ENCODE measurements at regions not wholly inside any gene's neighbourhood (a gene's known extent, or its start where the extent isn't known, plus 50 kb on each side); places are given as distances from the start of the nearest gene placed in this dataset.

DNA sequence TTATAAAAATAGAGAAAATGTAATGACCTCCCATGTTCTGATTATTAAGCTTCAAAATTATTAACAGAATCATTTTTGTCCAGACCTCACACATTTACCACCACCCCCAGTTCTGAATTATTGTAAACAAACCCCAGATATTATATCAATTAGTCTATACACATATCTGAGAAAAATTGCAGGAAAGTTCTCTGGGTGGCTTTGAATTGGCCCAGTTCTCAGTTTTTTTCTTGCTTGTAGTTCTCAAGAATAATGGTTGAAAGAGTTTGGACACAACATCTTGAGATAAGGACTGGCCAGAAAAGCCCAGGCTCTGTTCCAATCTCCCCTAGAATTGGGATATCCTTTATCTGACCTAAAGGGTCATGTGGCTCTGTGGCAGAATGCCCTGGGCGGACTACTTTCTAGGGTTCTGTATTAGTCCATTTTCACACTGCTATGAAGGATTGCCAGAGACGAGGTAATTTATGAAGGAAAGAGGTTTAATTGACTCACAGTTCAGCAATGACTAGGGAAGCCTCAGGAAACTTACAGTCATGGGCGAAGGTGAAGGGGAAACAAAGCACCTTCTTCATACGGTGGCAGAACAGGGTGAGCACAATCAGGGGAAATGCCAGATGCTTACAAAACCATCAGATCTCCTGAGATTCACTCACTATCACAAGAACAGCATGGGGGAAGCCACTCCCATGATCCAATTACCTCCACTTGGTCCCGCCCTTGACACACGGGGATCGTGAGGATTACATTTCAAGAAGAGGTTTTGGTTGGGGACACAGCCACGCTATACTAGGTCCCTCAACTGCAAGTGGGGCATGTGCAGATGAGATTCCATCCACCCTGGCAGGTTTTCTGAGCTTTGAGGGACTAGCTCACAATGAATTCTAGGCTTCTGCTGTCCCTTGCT, 1504.6 kb upstream of the FLRT2 start (continued):
- TF ChIP-seq, protein P1, sequence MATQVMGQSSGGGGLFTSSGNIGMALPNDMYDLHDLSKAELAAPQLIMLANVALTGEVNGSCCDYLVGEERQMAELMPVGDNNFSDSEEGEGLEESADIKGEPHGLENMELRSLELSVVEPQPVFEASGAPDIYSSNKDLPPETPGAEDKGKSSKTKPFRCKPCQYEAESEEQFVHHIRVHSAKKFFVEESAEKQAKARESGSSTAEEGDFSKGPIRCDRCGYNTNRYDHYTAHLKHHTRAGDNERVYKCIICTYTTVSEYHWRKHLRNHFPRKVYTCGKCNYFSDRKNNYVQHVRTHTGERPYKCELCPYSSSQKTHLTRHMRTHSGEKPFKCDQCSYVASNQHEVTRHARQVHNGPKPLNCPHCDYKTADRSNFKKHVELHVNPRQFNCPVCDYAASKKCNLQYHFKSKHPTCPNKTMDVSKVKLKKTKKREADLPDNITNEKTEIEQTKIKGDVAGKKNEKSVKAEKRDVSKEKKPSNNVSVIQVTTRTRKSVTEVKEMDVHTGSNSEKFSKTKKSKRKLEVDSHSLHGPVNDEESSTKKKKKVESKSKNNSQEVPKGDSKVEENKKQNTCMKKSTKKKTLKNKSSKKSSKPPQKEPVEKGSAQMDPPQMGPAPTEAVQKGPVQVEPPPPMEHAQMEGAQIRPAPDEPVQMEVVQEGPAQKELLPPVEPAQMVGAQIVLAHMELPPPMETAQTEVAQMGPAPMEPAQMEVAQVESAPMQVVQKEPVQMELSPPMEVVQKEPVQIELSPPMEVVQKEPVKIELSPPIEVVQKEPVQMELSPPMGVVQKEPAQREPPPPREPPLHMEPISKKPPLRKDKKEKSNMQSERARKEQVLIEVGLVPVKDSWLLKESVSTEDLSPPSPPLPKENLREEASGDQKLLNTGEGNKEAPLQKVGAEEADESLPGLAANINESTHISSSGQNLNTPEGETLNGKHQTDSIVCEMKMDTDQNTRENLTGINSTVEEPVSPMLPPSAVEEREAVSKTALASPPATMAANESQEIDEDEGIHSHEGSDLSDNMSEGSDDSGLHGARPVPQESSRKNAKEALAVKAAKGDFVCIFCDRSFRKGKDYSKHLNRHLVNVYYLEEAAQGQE (IDR thresholded peaks at IDR 0.05; ENCODE audit: unreplicated experiment): no peak
- no peak for TF ChIP-seq EZH2 (IDR thresholded peaks at IDR 0.05; ENCODE audit: low read depth, unreplicated experiment)
- TF ChIP-seq, protein P2, sequence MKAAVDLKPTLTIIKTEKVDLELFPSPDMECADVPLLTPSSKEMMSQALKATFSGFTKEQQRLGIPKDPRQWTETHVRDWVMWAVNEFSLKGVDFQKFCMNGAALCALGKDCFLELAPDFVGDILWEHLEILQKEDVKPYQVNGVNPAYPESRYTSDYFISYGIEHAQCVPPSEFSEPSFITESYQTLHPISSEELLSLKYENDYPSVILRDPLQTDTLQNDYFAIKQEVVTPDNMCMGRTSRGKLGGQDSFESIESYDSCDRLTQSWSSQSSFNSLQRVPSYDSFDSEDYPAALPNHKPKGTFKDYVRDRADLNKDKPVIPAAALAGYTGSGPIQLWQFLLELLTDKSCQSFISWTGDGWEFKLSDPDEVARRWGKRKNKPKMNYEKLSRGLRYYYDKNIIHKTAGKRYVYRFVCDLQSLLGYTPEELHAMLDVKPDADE (IDR thresholded peaks at IDR 0.05): no peak

GRCh38 chr14:84027351-84027750, 1502.6 kb upstream of the FLRT2 start:
- Mint-ChIP-seq H3K27me3 (ENCODE audit: insufficient read depth, low read depth, poor library complexity) (no peaks in the 10 kb centered on the region), H3K36me3 (ENCODE audit: low read depth) (peaks cover under 1% of the 10 kb centered on the region), H3K4me1 (peaks cover 3% of the 10 kb centered on the region; the same call in 1 of the 3 replicates), H3K4me3 (no peak overlapping the region), H3K27ac (no peak overlapping the region), H3K9me3 (peaks cover 6% of the 10 kb centered on the region)
- Histone ChIP-seq H3F3A (replicated peaks; ENCODE audit: low read depth) (no peaks in the 10 kb centered on the region), H3K4me2 (no peak overlapping the region), H3K4me1 (ENCODE audit: insufficient read depth) (no peaks in the 10 kb centered on the region), H2AFZ (no peak overlapping the region), H4K20me1 (replicated peaks; ENCODE audit: insufficient read depth) (no peaks in the 10 kb centered on the region), H3K9me2 (ENCODE audit: insufficient read depth) (0 out of 2 replicates have a peak, but pooled peaks cover 9% of the 10 kb centered on the region), H3K4me3 (no peak overlapping the region), H3K79me2 (replicated peaks; ENCODE audit: insufficient read depth) (no peaks in the 10 kb centered on the region), H3K27me3 (ENCODE audit: insufficient read depth) (no peaks in the 10 kb centered on the region), H3K36me3 (ENCODE audit: insufficient read depth) (no peaks in the 10 kb centered on the region), H3K27ac (ENCODE audit: low read depth) (no peak overlapping the region)
- DNase-seq (ENCODE audit: low spot score) (no peak), ATAC-seq (no peak)
- TF ChIP-seq POLR2AphosphoS5 (IDR thresholded peaks at IDR 0.05; ENCODE audit: low read depth) (no peak), ZNF331 (CRISPR knock-in tag; IDR thresholded peaks at IDR 0.05; ENCODE audit: low read depth) (no peak), NANOG (IDR thresholded peaks at IDR 0.05; ENCODE audit: borderline replicate concordance) (no peak)
- TF ChIP-seq, protein P3, sequence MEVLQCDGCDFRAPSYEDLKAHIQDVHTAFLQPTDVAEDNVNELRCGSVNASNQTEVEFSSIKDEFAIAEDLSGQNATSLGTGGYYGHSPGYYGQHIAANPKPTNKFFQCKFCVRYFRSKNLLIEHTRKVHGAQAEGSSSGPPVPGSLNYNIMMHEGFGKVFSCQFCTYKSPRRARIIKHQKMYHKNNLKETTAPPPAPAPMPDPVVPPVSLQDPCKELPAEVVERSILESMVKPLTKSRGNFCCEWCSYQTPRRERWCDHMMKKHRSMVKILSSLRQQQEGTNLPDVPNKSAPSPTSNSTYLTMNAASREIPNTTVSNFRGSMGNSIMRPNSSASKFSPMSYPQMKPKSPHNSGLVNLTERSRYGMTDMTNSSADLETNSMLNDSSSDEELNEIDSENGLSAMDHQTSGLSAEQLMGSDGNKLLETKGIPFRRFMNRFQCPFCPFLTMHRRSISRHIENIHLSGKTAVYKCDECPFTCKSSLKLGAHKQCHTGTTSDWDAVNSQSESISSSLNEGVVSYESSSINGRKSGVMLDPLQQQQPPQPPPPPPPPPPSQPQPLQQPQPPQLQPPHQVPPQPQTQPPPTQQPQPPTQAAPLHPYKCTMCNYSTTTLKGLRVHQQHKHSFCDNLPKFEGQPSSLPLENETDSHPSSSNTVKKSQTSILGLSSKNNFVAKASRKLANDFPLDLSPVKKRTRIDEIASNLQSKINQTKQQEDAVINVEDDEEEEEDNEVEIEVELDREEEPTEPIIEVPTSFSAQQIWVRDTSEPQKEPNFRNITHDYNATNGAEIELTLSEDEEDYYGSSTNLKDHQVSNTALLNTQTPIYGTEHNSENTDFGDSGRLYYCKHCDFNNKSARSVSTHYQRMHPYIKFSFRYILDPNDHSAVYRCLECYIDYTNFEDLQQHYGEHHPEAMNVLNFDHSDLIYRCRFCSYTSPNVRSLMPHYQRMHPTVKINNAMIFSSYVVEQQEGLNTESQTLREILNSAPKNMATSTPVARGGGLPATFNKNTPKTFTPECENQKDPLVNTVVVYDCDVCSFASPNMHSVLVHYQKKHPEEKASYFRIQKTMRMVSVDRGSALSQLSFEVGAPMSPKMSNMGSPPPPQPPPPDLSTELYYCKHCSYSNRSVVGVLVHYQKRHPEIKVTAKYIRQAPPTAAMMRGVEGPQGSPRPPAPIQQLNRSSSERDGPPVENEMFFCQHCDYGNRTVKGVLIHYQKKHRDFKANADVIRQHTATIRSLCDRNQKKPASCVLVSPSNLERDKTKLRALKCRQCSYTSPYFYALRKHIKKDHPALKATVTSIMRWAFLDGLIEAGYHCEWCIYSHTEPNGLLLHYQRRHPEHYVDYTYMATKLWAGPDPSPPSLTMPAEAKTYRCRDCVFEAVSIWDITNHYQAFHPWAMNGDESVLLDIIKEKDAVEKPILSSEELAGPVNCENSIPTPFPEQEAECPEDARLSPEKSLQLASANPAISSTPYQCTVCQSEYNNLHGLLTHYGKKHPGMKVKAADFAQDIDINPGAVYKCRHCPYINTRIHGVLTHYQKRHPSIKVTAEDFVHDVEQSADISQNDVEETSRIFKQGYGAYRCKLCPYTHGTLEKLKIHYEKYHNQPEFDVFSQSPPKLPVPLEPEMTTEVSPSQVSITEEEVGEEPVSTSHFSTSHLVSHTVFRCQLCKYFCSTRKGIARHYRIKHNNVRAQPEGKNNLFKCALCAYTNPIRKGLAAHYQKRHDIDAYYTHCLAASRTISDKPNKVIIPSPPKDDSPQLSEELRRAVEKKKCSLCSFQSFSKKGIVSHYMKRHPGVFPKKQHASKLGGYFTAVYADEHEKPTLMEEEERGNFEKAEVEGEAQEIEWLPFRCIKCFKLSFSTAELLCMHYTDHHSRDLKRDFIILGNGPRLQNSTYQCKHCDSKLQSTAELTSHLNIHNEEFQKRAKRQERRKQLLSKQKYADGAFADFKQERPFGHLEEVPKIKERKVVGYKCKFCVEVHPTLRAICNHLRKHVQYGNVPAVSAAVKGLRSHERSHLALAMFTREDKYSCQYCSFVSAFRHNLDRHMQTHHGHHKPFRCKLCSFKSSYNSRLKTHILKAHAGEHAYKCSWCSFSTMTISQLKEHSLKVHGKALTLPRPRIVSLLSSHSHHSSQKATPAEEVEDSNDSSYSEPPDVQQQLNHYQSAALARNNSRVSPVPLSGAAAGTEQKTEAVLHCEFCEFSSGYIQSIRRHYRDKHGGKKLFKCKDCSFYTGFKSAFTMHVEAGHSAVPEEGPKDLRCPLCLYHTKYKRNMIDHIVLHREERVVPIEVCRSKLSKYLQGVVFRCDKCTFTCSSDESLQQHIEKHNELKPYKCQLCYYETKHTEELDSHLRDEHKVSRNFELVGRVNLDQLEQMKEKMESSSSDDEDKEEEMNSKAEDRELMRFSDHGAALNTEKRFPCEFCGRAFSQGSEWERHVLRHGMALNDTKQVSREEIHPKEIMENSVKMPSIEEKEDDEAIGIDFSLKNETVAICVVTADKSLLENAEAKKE (CRISPR knock-in tag; IDR thresholded peaks at IDR 0.05): no peak

Data from GM23338 (cell line).